Ascending aorta (tissue), 2 donors: ENCODE measurements at regions not wholly inside any gene's neighbourhood (a gene's known extent, or its start where the extent isn't known, plus 50 kb on each side); places are given as distances from the start of the nearest gene placed in this dataset.

ENCODE experiments used
- DNase-seq, 2 donors: peaks; one replicate each; pipeline ENCODE4 v3.0.0-alpha.2; 2019; ENCODE audit warnings: low spot score in 2 of 2
- H3K27ac ChIP-seq, 2 donors: fragments of 200-600 bp; sonication (generic); one replicate each; pipeline ENCODE4 v1.5.1; 2016 to 2017; ENCODE audit warnings: mild to moderate bottlenecking in 1 of 2
- H3K27me3 ChIP-seq: fragments of 200-600 bp; sonication (generic); one replicate; pipeline ENCODE4 v1.5.1; 2017
- H3K36me3 ChIP-seq, 2 donors: fragments of 200-600 bp; sonication (generic); one replicate each; pipeline ENCODE4 v1.5.1; 2016
- H3K4me1 ChIP-seq, 2 donors: fragments of 200-600 bp; sonication (generic); one replicate each; pipeline ENCODE4 v1.5.1; 2016 to 2017; ENCODE audit warnings: mild to moderate bottlenecking in 1 of 2
- H3K4me3 ChIP-seq, 2 donors: fragments of 200-600 bp; sonication (generic); one replicate each; pipeline ENCODE4 v1.5.1; 2016 to 2017; ENCODE audit warnings: mild to moderate bottlenecking in 1 of 2
- H3K9me3 ChIP-seq, 2 donors: fragments of 200-600 bp; sonication (generic); one replicate each; pipeline ENCODE4 v1.5.1; 2016
- CTCF ChIP-seq, 3 experiments: fragments of 200-600 bp in 2 of 3; fragments of 450-650 bp in 1 of 3; sonication (generic) in 2 of 3; IDR thresholded peaks; one replicate each; pipeline ENCODE4 v1.5.1; 2016 to 2019; ENCODE audit warnings: antibody characterized with exemption in 3 of 3, mild to moderate bottlenecking in 1 of 3, moderate library complexity in 1 of 3
- intact Hi-C: fragments of 100-400 bp; cut with DNase I; formaldehyde crosslinking; loops from one replicate; pipeline ENCODE4 v1.15.1; 2023

- intact Hi-C loops: no loop called here
- TF ChIP-seq CTCF (IDR thresholded peaks at IDR 0.05): no peak
These were observed 279.9 kb downstream of the GRIN2B start for GRCh38 chr12:13701502-13701901.

GRCh38 chr12:13697973-13698372, 283.4 kb downstream of the GRIN2B start:
- Histone ChIP-seq H3K4me1 (no peaks in the 10 kb centered on the region), H3K27me3 (no peaks in the 10 kb centered on the region), H3K9me3 (no peaks in the 10 kb centered on the region), H3K36me3 (no peaks in the 10 kb centered on the region), H3K4me3 (no peak overlapping the region), H3K27ac (no peak overlapping the region)
- no peak for DNase-seq
- TF ChIP-seq CTCF (IDR thresholded peaks at IDR 0.05): no peak
- intact Hi-C loops: no loop called here

More at GRCh38 chr12:13701502-13701901, 279.9 kb downstream of the GRIN2B start:
- Histone ChIP-seq H3K4me3 (no peak overlapping the region), H3K27me3 (no peaks in the 10 kb centered on the region), H3K36me3 (no peaks in the 10 kb centered on the region), H3K9me3 (no peaks in the 10 kb centered on the region), H3K27ac (no peak overlapping the region), H3K4me1 (no peaks in the 10 kb centered on the region)
- DNase-seq: no peak

GRCh38 chr12:13695781-13696180, 285.6 kb downstream of the GRIN2B start:
- Histone ChIP-seq H3K36me3 (no peaks in the 10 kb centered on the region), H3K4me3 (no peak overlapping the region), H3K9me3 (no peaks in the 10 kb centered on the region), H3K27ac (no peak overlapping the region), H3K4me1 (no peaks in the 10 kb centered on the region), H3K27me3 (no peaks in the 10 kb centered on the region)
- intact Hi-C loops: no loop called here
- no peak for DNase-seq
- no peak for TF ChIP-seq CTCF (IDR thresholded peaks at IDR 0.05)

GRCh38 chr12:13692332-13692731, 289.1 kb downstream of the GRIN2B start:
- no peaks in the 10 kb centered on the region for H3K36me3 ChIP-seq
- H3K9me3 ChIP-seq: no peaks in the 10 kb centered on the region
- intact Hi-C loops: no loop called here
- no peak overlapping the region for H3K4me3 ChIP-seq
- no peak for DNase-seq
- no peaks in the 10 kb centered on the region for H3K4me1 ChIP-seq
- H3K27ac ChIP-seq: no peak overlapping the region
- no peaks in the 10 kb centered on the region for H3K27me3 ChIP-seq
- TF ChIP-seq CTCF (IDR thresholded peaks at IDR 0.05): no peak

GRCh38 chr12:13691598-13691997, 289.8 kb downstream of the GRIN2B start:
- Histone ChIP-seq H3K4me1 (no peaks in the 10 kb centered on the region), H3K27ac (no peak overlapping the region), H3K36me3 (no peaks in the 10 kb centered on the region), H3K9me3 (no peaks in the 10 kb centered on the region), H3K27me3 (no peaks in the 10 kb centered on the region), H3K4me3 (no peak overlapping the region)
- DNase-seq: no peak
- no peak for TF ChIP-seq CTCF (IDR thresholded peaks at IDR 0.05)
- intact Hi-C loops: no loop called here

- H3K4me3 ChIP-seq: no peak overlapping the region
- TF ChIP-seq CTCF (IDR thresholded peaks at IDR 0.05): no peak
- H3K36me3 ChIP-seq: no peaks in the 10 kb centered on the region
- H3K4me1 ChIP-seq: no peaks in the 10 kb centered on the region
- intact Hi-C loops: no loop called here
- H3K9me3 ChIP-seq: no peaks in the 10 kb centered on the region
- no peak overlapping the region for H3K27ac ChIP-seq
- H3K27me3 ChIP-seq: no peaks in the 10 kb centered on the region
- no peak for DNase-seq
These were observed 293.8 kb downstream of the GRIN2B start for GRCh38 chr12:13687633-13688032.
